Glutamatergic neuron (in vitro differentiated cells): ENCODE measurements at regions not wholly inside any gene's neighbourhood (a gene's known extent, or its start where the extent isn't known, plus 50 kb on each side); places are given as distances from the start of the nearest gene placed in this dataset.

Source experiments
- DNase-seq: peaks from one replicate; pipeline ENCODE4 v3.0.0; 2022
- H3K27ac Mint-ChIP-seq: one replicate; pipeline ENCODE4 v1.8.0; 2020; ENCODE audit warnings: mild to moderate bottlenecking, mixed read lengths, inconsistent platforms; ENCODE audit not compliant: unreplicated experiment
- H3K27me3 Mint-ChIP-seq: one replicate; pipeline ENCODE4 v1.8.0; 2020; ENCODE audit warnings: mild to moderate bottlenecking, moderate library complexity, mixed read lengths, inconsistent platforms; ENCODE audit not compliant: unreplicated experiment
- H3K36me3 Mint-ChIP-seq: one replicate; pipeline ENCODE4 v1.8.0; 2020; ENCODE audit warnings: mild to moderate bottlenecking, mixed read lengths, inconsistent platforms; ENCODE audit not compliant: unreplicated experiment
- H3K4me1 Mint-ChIP-seq: one replicate; pipeline ENCODE4 v1.8.0; 2020; ENCODE audit warnings: mild to moderate bottlenecking, low read depth, mixed read lengths, inconsistent platforms; ENCODE audit not compliant: unreplicated experiment
- H3K4me3 Mint-ChIP-seq: one replicate; pipeline ENCODE4 v1.8.0; 2020; ENCODE audit warnings: mild to moderate bottlenecking, mixed read lengths, inconsistent platforms; ENCODE audit not compliant: unreplicated experiment
- H3K9me3 Mint-ChIP-seq: one replicate; pipeline ENCODE4 v1.8.0; 2020; ENCODE audit warnings: mild to moderate bottlenecking, moderate library complexity, mixed read lengths, inconsistent platforms; ENCODE audit not compliant: unreplicated experiment
- TF ChIP-seq, protein P1 (sequence below): fragments of 200-600 bp; sonication (generic); IDR thresholded peaks from one replicate; pipeline ENCODE4 v1.5.0; 2021; ENCODE audit not compliant: partially characterized antibody, unreplicated experiment

DNA sequence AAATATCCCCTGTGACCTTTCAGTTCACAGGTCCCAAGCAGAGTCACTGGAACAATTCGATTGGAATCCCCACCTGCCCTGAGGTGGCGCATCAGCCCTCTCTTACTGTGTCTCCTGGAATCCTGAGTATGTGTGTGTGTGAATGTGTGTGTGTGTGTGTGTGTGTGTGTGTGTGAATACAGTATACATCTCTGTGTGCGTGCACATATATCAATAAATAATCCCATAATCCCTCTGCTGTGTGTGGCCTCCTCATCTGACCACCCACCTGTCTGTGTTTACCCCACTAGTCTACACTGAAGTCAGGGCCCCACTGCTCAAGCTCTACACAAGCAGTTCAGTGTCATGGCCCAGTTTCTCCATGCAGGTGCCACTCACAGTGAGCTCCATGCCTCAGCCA is 187.4 kb downstream of the ERCC6L2 start:
- Mint-ChIP-seq H3K4me1 (peaks cover 2% of the 10 kb centered on the region), H3K36me3 (no peaks in the 10 kb centered on the region), H3K9me3 (peaks cover 2% of the 10 kb centered on the region), H3K27ac (no peak overlapping the region), H3K27me3 (peaks cover under 1% of the 10 kb centered on the region), H3K4me3 (no peak overlapping the region)
- TF ChIP-seq, protein P1, sequence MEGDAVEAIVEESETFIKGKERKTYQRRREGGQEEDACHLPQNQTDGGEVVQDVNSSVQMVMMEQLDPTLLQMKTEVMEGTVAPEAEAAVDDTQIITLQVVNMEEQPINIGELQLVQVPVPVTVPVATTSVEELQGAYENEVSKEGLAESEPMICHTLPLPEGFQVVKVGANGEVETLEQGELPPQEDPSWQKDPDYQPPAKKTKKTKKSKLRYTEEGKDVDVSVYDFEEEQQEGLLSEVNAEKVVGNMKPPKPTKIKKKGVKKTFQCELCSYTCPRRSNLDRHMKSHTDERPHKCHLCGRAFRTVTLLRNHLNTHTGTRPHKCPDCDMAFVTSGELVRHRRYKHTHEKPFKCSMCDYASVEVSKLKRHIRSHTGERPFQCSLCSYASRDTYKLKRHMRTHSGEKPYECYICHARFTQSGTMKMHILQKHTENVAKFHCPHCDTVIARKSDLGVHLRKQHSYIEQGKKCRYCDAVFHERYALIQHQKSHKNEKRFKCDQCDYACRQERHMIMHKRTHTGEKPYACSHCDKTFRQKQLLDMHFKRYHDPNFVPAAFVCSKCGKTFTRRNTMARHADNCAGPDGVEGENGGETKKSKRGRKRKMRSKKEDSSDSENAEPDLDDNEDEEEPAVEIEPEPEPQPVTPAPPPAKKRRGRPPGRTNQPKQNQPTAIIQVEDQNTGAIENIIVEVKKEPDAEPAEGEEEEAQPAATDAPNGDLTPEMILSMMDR: no peak
- DNase-seq: no peak

DNA sequence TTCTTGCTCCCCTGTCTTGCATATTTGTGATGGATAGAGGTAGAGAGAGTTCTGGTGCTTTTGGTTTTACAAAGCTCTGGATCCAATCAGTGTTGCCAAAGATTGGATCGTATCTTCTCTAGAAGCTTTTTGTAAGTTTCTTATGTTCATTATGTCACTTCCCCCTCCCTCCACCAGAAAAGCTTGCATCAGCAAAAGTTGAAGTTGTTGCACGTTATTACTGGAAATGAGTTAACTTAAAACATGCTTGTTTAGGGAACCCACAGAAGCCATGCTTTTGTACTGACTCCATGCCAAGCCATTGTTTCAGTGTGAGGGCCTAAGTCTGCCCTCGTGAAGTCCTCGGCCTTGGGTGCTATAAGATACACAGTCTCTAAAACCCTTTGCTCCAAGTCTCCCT is 186.5 kb downstream of the ERCC6L2 start:
- TF ChIP-seq, protein P1: no peak
- peaks cover 4% of the 10 kb centered on the region for H3K9me3 Mint-ChIP-seq
- no peak overlapping the region for H3K27ac Mint-ChIP-seq
- no peaks in the 10 kb centered on the region for H3K36me3 Mint-ChIP-seq
- DNase-seq: no peak
- H3K27me3 Mint-ChIP-seq: peaks cover 3% of the 10 kb centered on the region
- no peak overlapping the region for H3K4me3 Mint-ChIP-seq
- H3K4me1 Mint-ChIP-seq: peaks cover 2% of the 10 kb centered on the region

DNA sequence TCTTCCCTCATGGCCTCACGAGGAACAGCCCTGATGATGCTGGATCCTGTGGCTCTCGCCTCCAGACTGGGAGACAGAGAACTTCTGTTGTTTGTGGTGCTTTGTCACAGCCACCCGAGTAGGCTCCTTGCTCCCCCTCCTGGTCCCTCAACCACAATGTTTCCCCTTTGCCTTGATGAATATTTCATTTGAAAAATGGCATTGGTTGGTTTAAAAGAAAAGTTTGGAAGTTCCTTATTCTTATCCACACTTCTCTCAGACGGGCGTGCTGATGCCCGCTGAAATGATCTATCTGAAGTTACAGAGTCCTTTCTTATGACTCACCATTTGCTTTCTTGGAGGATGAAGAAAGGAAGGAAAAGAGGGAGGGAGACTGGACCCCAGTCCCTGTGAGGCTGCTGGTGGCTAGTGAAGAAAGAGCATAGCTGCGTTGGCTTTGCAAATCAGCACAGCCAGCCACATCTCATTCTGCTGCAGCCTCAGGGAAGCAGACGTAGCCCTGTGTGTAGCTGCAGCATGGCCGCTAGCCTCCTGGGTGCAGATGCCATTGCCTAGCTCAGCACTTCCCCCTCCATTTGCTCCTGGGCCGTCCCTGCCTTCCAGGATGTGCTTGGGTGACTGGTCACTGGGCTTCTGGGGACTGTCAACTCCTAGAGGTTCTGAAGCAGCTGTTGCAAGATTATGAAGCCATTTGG is 185.9 kb downstream of the ERCC6L2 start:
- peak; percentile 28 for DNase-seq
- peaks cover 2% of the 10 kb centered on the region for H3K4me1 Mint-ChIP-seq
- H3K27me3 Mint-ChIP-seq: peaks cover 3% of the 10 kb centered on the region
- H3K9me3 Mint-ChIP-seq: peaks cover 4% of the 10 kb centered on the region
- no peaks in the 10 kb centered on the region for H3K36me3 Mint-ChIP-seq
- TF ChIP-seq, protein P1: peak; percentile 25
- no peak overlapping the region for H3K27ac Mint-ChIP-seq
- H3K4me3 Mint-ChIP-seq: no peak overlapping the region

DNA sequence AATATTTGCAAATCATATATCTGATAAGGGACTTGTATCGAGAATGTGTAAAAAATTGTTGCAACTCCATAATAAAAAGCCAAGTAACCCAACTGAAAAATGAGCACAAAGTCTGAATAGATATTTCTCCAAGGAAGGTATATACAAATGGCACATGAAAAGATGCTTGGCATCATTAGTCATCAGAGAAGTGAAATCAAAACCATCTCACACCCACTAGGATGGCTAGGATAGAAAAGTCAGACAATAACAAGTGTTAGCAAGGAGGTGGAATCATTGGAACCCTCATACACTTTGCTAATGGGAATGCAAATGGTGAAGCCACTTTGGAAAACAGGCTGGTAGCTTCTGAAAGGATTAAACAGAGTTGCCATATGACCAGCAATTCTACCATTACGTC is 182.7 kb downstream of the ERCC6L2 start:
- peaks cover 5% of the 10 kb centered on the region for H3K27me3 Mint-ChIP-seq
- H3K9me3 Mint-ChIP-seq: peaks cover 7% of the 10 kb centered on the region

DNA sequence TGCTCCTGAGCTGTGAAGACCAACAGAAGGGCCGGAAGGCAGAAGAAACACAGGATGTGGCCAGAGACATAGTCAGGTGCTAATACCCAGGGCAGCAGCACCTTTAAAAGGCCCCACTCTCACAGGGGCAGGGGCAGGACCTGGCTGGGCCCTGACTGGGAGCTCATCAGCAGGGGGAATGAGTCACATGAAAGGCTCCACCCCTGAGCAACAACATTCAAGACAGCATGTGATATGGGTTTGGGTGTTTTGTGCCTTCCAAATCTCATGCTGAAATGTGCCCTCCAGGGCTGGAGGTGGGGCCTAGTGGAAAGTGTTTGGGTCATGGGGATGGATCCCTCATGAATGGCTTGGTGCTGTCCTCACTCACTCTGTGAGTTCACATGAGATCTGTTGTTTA is 181.7 kb downstream of the ERCC6L2 start:
- Mint-ChIP-seq H3K4me1 (peaks cover 2% of the 10 kb centered on the region), H3K27ac (no peak overlapping the region), H3K27me3 (peaks cover 5% of the 10 kb centered on the region), H3K9me3 (peaks cover 5% of the 10 kb centered on the region), H3K36me3 (no peaks in the 10 kb centered on the region), H3K4me3 (no peak overlapping the region)
- TF ChIP-seq, protein P1: no peak
- no peak for DNase-seq

More for the DNA sequence above, 182.7 kb downstream of the ERCC6L2 start:
- no peak for DNase-seq
- Mint-ChIP-seq H3K4me3 (no peak overlapping the region), H3K36me3 (no peaks in the 10 kb centered on the region), H3K4me1 (peaks cover 2% of the 10 kb centered on the region), H3K27ac (no peak overlapping the region)
- TF ChIP-seq, protein P1: no peak
